K562 (cell line): ENCODE measurements at regions not wholly inside any gene's neighbourhood (a gene's known extent, or its start where the extent isn't known, plus 50 kb on each side); places are given as distances from the start of the nearest gene placed in this dataset.

ENCODE experiments used
- CTCF ChIP-seq, 3 experiments: IDR thresholded peaks in 2 of 3; conservative IDR thresholded peaks in 1 of 3; 2 replicates each; pipeline ENCODE4 v1.5.1; 2011 to 2012; ENCODE audit warnings: low read length in 3 of 3, mild to moderate bottlenecking in 3 of 3, control low read depth in 2 of 3, improper control_type of control experiment in 1 of 3, inconsistent platforms in 1 of 3, low read depth in 1 of 3, mixed read lengths in 1 of 3, moderate library complexity in 1 of 3; ENCODE audit not compliant: insufficient read depth in 2 of 3
- KLF6 ChIP-seq: fragments of 250-450 bp; sonication (Bioruptor Pico); IDR thresholded peaks from 2 replicates; pipeline ENCODE4 v1.4.0; 2020; ENCODE audit warnings: mild to moderate bottlenecking, moderate library complexity, borderline replicate concordance
- MAFK ChIP-seq: IDR thresholded peaks from 2 replicates; pipeline ENCODE4 v1.6.1; 2011; ENCODE audit warnings: low read length, improper control_type of control experiment
- POLR2A ChIP-seq: fragments of 450-650 bp; conservative IDR thresholded peaks from 2 replicates; pipeline ENCODE4 v1.6.1; 2016
- SIN3A ChIP-seq, 2 experiments: fragments of 150-350 bp in 1 of 2; IDR thresholded peaks; 2 replicates each; pipeline ENCODE4 v1.6.1; 2011 to 2016; ENCODE audit warnings: borderline replicate concordance in 2 of 2, low read depth in 2 of 2, low read length in 2 of 2, mild to moderate bottlenecking in 2 of 2, moderate library complexity in 2 of 2; ENCODE audit not compliant: control insufficient read depth in 1 of 2
- TEAD1 ChIP-seq, 2 experiments: fragments of 450-650 bp in 1 of 2; sonication (generic) in 1 of 2; formaldehyde crosslinking; IDR thresholded peaks; 2 replicates each; pipeline versions ENCODE4 v1.4.0 to v1.8.0; 2020 to 2022; ENCODE audit warnings: mild to moderate bottlenecking in 2 of 2, missing genetic modification reagents in 1 of 2
- TFAP4 ChIP-seq: sonication (generic); formaldehyde crosslinking; IDR thresholded peaks from 2 replicates; pipeline ENCODE4 v1.8.0; 2022; ENCODE audit warnings: missing genetic modification reagents, mild to moderate bottlenecking, moderate library complexity, borderline replicate concordance
- ZFX ChIP-seq: sonication (generic); formaldehyde crosslinking; IDR thresholded peaks from 2 replicates; pipeline ENCODE4 v1.8.0; 2022; ENCODE audit warnings: mild to moderate bottlenecking, missing genetic modification reagents, moderate library complexity
- ZNF121 ChIP-seq: sonication (generic); formaldehyde crosslinking; conservative IDR thresholded peaks from 2 replicates; pipeline ENCODE4 v1.8.0; 2022; ENCODE audit warnings: missing genetic modification reagents
- ZNF384 ChIP-seq: IDR thresholded peaks from 2 replicates; pipeline ENCODE4 v1.6.1; 2012; ENCODE audit warnings: low read depth, low read length, improper control_type of control experiment
- ZNF639 ChIP-seq, 2 experiments: fragments of 200-800 bp in 1 of 2; sonication (Bioruptor generic) in 1 of 2; sonication (generic) in 1 of 2; formaldehyde crosslinking in 1 of 2; IDR thresholded peaks in 1 of 2; conservative IDR thresholded peaks in 1 of 2; 2 replicates each; pipeline versions ENCODE4 v1.5.0 to v1.6.1; 2016 to 2020; ENCODE audit warnings: missing compliant biosample characterization in 1 of 2, missing genetic modification characterization in 1 of 2, missing genetic modification reagents in 1 of 2
- TF ChIP-seq, protein P1 (sequence below), 2 experiments: fragments of 450-650 bp in 1 of 2; sonication (generic) in 1 of 2; formaldehyde crosslinking in 1 of 2; IDR thresholded peaks in 1 of 2; conservative IDR thresholded peaks in 1 of 2; 2 replicates each; pipeline versions ENCODE4 v1.6.1 to v1.8.1; 2016 to 2023; ENCODE audit warnings: mild to moderate bottlenecking in 2 of 2, moderate library complexity in 2 of 2, inconsistent platforms in 1 of 2, missing genetic modification reagents in 1 of 2
- TF ChIP-seq, protein P2 (sequence below): fragments of 450-650 bp; formaldehyde crosslinking; IDR thresholded peaks from 2 replicates; pipeline ENCODE4 v1.4.0; 2022; ENCODE audit warnings: missing genetic modification characterization

- no peak for TF ChIP-seq ZNF384
- no peak for TF ChIP-seq KLF6 (CRISPR knock-in tag)
- no peak for TF ChIP-seq SIN3A (IDR thresholded peaks at IDR 0.05; ENCODE audit: borderline replicate concordance in 2 of 2, control insufficient read depth in 1 of 2, low read depth in 2 of 2, low read length in 2 of 2)
- no peak for TF ChIP-seq TFAP4 (CRISPR knock-in tag)
- no peak for TF ChIP-seq MAFK
- TF ChIP-seq CTCF (IDR thresholded peaks at IDR 0.05 in 2 of 3, conservative IDR thresholded peaks at IDR 0.05 in 1 of 3; ENCODE audit: insufficient read depth in 2 of 3, low read depth in 1 of 3, low read length in 3 of 3), result no peak
- no peak for TF ChIP-seq ZNF121 (CRISPR knock-in tag)
- TF ChIP-seq TEAD1 (CRISPR knock-in tag; IDR thresholded peaks at IDR 0.05), result no peak
- TF ChIP-seq, protein P1, sequence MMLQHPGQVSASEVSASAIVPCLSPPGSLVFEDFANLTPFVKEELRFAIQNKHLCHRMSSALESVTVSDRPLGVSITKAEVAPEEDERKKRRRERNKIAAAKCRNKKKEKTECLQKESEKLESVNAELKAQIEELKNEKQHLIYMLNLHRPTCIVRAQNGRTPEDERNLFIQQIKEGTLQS (IDR thresholded peaks at IDR 0.05), result no peak
- TF ChIP-seq, protein P1 (CRISPR knock-in tag; conservative IDR thresholded peaks at IDR 0.05), result no peak
- no peak for TF ChIP-seq ZFX (CRISPR knock-in tag)
- TF ChIP-seq ZNF639 (CRISPR knock-in tag; conservative IDR thresholded peaks at IDR 0.05 in 1 of 2, IDR thresholded peaks at IDR 0.05 in 1 of 2), result no peak
- TF ChIP-seq POLR2A, result no peak
- TF ChIP-seq, protein P2, sequence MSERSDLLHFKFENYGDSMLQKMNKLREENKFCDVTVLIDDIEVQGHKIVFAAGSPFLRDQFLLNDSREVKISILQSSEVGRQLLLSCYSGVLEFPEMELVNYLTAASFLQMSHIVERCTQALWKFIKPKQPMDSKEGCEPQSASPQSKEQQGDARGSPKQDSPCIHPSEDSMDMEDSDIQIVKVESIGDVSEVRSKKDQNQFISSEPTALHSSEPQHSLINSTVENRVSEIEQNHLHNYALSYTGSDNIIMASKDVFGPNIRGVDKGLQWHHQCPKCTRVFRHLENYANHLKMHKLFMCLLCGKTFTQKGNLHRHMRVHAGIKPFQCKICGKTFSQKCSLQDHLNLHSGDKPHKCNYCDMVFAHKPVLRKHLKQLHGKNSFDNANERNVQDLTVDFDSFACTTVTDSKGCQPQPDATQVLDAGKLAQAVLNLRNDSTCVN, result no peak
These were observed 112.7 kb upstream of the SERPINE2 start for GRCh38 chr2:224151680-224152310.
